HG03565 (cell line): ENCODE measurements at regions not wholly inside any gene's neighbourhood (a gene's known extent, or its start where the extent isn't known, plus 50 kb on each side); places are given as distances from the start of the nearest gene placed in this dataset.
"Not testable (repeated sequence)": the region's sequence is repeated elsewhere in the genome, so short reads cannot be mapped to it uniquely, and the experiment has no call there.

ENCODE experiments used
- ATAC-seq: cut with Tn5 transposase; IDR thresholded peaks from one replicate; pipeline ENCODE4 v1.9.1; 2021; ENCODE audit warnings: mild to moderate bottlenecking, moderate library complexity; ENCODE audit not compliant: unreplicated experiment

- ATAC-seq, result no peak
These were observed 76.4 kb downstream of the MAGED4 start for GRCh38 chrX:52261125-52261462.

GRCh38 chrX:52261463-52262194 is 76.9 kb downstream of the MAGED4 start:
- peak; percentile 94 for ATAC-seq

GRCh38 chrX:52262195-52262546 is 77.5 kb downstream of the MAGED4 start:
- no peak for ATAC-seq

DNA sequence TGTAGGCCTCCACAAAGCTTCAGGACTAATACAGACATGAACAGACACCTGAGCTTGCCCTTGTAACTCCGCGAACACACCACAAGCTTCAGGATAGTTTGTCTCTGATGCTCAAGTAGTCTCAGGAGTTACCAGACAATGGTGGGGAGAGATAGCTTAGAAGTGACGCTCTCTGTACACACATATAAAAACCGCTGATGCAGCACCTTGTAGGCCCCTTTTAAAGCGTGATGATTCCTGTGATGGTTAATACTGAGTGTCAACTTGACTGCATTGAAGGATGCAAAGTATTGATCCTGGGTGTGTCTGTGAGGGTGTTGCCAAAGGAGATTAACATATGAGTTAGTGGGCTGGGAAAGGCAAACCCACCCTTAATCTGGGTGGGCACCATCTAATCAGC is 78.7 kb downstream of the MAGED4 start:
- no peak for ATAC-seq

DNA sequence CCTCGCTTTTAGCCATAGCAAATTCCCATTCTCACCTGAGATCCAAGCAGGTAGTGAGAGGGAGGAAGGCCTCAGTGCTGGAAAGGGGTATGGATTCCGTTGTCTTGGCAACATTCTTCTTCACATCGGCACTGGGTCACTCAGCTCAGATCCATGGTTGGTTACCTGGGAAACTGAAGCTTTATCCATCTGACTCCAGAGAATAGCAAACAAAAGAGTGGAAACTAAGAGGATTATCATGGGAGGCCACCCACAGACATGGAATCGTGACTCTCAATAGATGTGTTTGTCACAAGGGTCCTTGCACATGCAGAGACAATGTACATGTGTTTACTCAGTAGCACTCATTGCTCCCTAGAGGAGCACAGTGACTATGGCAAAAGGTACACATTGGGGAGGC is 81.0 kb downstream of the MAGED4 start:
- no peak for ATAC-seq

GRCh38 chrX:52268502-52268901 is 83.8 kb downstream of the MAGED4 start:
- not testable (repeated sequence) for ATAC-seq

GRCh38 chrX:52270453-52271116 is 85.9 kb downstream of the MAGED4 start:
- ATAC-seq, result no peak

GRCh38 chrX:52271206-52271605 is 86.5 kb downstream of the MAGED4 start:
- no peak for ATAC-seq

DNA sequence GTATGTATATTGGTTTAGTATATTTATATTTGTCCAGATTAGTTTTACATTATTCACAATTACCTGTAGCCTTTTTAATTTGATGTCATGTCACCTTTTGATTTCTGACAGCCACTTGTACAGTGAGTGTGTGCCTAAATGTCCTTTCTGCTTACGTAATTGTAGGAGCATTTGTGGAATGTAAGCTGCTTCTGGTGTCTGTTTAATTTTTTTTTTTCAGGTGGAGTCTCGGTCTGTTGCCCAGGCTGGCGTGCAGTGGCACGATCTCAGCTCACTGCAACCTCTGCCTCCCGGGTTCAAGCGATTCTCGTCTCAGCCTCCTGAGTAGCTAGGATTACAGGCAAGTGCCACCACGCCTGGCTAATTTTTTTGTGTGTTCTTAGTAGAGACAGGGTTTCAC is 91.2 kb upstream of the XAGE2 start:
- no peak for ATAC-seq

DNA sequence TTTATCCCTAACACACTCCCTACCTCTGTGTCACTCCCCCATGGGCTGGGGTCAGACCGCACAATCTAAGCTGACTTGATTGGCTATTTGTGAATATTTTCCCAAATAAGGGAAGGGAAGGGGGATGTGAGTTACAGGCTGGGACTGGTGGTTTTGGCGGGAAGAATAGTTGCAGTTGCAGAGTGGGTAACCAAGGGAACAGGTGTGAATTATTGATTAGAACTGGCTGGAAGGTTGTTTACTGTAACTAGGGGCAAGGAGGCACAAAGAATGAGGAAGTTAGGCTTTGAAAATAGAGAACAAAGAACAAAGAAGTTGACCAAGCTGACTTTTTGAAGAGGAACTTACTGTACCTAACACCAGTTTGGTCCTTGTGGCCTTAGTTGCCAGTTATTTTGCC is 88.0 kb upstream of the XAGE2 start:
- no peak for ATAC-seq

- ATAC-seq, result no peak
These were observed 84.0 kb upstream of the XAGE2 start for GRCh38 chrX:52284865-52285264.

DNA sequence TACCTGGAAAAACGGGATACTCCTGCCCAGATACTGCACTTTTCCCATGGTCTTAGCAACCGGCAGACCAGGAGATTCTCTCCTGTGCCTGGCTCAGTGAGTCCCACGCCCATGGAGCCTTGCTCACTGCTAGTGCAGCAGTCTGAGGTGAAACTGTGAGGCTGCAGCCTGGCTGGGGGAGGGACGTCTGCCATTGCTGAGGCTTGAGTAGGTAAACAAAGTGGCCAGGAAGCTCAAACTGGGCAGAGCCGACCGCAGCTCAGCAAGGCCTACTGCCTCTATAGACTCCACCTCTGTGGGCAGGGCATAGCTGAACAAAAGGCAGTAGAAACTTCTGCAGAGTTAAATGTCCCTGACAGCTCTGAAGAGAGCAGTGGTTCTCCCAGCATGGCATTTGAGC is 69.9 kb upstream of the XAGE2 start:
- ATAC-seq, result not testable (repeated sequence)

DNA sequence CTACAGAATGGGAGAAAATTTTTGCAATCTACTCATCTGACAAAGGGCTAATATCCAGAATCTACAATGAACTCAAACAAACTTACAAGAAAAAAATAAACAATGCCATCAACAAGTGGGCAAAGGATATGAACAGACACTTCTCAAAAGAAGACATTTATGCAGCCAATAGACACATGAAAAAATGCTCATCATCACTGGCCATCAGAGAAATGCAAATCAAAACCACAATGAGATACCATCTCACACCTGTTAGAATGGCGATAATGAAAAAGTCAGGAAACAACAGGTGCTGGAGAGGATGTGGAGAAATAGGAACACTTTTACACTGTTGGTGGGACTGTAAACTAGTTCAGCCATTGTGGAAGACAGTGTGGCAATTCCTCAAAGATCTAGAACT is 60.3 kb upstream of the XAGE2 start:
- not testable (repeated sequence) for ATAC-seq
